ENCODE measurements at regions not wholly inside any gene's neighbourhood (a gene's known extent, or its start where the extent isn't known, plus 50 kb on each side); places are given as distances from the start of the nearest gene placed in this dataset.

DNA sequence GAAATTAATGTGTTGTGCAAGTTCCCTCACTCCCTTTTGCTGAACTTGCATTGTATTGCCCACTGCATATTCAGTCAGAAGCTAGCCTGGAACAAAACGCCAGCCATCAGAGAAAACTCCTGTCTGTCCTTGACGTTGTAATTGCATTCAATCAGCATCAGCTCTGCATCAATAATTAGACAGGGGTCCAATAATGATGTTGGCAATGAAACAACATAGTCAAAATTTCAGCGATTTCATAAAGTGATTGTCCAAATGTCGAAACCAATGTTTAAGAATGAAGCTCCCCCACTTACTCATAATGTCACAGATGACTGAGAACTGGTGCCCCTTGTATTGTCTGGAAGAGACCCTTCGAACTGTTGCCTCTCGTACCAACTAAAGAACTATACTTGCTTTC, 504.2 kb upstream of the TENM3 start:
- H3K4me3 ChIP-seq (ENCODE audit: low read depth, low read length): no peak overlapping the region
- DNase-seq (ENCODE audit: low read depth): no peak

DNA sequence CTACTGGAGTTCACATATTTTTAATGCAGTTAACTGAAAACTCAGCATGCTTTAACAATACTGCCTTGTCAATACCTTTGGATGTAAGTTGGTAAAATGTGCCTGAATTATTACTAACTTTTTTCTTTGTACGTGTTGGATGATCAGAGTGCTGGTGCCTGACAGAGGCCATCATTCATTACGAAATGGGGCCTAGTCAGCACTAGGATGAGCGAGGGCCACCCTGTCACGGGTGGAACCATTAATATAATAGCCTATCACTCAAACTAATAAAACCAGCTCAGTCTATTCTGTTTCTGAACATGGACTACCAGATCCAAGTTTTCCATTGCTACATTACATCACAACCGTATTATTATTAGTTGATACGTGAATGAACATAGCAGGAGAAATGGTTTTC, 501.7 kb upstream of the TENM3 start:
- DNase-seq (ENCODE audit: low read depth): no peak
- no peak overlapping the region for H3K4me3 ChIP-seq (ENCODE audit: low read depth, low read length)

DNA sequence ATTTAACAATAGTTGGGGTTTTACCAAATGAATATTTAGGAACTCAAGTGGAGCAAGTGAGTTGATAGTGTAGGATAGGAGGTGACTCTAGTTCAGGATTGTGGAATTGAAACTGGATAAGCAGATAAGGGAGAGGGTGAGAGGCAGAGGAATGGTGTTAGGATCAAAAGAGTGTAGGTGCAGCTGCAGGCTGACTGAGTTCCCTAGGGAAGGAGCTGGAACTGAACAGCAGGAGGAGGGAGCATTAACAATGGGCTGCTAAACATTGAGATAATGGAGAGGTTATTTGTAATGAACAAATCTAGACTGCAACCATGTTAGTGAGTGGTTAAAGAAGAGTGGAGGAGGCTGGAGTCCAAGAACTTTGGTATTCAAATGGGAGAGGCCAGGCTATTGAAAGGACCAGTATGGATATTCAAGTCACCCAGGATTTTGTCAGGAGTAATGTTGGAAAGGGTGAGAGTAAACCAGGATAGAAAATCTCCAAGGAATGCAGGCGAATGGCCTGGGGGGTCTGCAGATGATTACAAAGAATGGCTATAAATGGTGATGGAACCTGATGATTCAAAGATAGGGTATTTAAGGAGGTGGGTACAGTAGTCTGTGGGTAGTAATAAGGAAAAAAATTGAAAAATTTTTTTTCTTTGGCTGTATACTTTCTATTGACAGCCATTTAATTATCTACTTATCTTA, 497.1 kb upstream of the TENM3 start:
- H3K4me3 ChIP-seq (ENCODE audit: low read depth, low read length): no peak overlapping the region
- no peak for DNase-seq (ENCODE audit: low read depth)

DNA sequence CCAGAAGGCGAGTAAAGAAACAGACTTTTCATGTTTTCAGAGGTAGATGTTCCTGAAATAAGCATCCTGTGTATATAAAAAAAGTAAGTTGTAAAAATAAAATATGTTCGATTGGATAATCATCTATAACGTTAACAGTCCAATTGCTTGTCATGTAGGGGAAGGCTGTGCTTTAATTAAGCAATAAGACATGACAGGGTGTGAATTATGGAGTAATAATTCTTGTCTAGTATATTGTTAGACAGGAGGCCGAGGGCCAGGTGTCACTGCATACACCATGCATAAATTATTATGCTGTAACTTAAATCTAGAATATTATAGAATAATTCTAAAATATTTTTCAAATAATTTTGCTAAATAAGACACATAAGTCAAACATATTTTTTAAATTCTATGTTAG, 494.6 kb upstream of the TENM3 start:
- H3K4me3 ChIP-seq (ENCODE audit: low read depth, low read length): no peak overlapping the region
- DNase-seq (ENCODE audit: low read depth): no peak

DNA sequence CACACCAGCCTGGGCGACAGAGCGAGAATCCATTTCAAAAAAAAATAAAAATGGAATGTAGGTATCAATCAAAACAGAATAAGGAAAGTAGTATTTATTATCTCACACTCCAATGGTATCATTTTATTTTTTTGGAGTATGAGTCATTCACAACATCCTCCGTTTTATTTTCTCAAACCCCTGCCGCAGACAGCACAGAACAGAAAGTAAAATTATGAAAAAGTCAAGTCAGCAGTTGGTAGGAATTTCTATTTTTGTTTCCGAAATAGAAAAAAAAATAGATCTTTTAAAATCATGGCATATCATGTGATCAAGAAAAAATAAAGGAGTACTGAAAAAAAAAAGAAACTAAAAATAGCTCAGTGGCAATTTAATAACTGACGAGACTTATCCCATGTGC, 490.7 kb upstream of the TENM3 start:
- no peak overlapping the region for H3K4me3 ChIP-seq (ENCODE audit: low read depth, low read length)
- no peak for DNase-seq (ENCODE audit: low read depth)

DNA sequence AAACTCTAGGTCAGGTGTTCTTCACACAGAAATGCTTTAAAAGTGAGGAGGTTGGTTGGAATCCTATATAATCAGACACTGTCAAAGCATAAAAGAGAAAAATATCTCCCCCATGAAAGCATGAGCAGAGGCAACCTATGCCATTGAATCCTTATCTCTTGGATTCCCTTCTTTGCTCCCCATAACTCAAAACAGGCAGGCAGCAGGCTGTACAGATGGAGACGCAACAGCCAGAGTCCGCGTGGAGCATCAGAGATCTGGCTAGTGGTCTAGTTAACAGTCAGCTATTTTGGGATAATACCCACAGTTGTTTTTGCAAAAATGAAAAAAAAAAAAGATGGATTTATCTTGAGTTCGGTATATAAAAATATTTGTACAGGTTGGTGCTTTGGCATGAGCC, 490.0 kb upstream of the TENM3 start:
- no peak overlapping the region for H3K4me3 ChIP-seq (ENCODE audit: low read depth, low read length)
- DNase-seq (ENCODE audit: low read depth): no peak

DNA sequence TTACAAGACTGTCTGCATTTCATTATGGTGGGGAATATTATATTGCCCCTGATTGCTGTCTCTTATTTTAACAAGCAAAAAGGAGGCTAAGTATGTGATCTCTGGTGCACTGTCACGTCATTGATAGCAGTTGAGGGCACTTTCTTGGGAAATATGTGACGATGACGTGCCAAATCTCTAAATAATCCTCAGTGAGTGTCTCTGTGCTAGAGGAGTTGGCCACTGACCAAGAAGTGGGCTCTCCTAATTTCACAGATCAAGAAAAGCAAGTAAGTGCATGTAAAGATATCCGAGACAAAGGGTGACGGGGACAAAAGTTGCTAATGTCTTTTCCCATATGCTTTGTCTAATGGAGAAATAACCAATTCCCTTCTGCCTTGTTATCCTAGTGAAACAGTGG, 487.4 kb upstream of the TENM3 start:
- no peak overlapping the region for H3K4me3 ChIP-seq (ENCODE audit: low read depth, low read length)
- no peak for DNase-seq (ENCODE audit: low read depth)

DNA sequence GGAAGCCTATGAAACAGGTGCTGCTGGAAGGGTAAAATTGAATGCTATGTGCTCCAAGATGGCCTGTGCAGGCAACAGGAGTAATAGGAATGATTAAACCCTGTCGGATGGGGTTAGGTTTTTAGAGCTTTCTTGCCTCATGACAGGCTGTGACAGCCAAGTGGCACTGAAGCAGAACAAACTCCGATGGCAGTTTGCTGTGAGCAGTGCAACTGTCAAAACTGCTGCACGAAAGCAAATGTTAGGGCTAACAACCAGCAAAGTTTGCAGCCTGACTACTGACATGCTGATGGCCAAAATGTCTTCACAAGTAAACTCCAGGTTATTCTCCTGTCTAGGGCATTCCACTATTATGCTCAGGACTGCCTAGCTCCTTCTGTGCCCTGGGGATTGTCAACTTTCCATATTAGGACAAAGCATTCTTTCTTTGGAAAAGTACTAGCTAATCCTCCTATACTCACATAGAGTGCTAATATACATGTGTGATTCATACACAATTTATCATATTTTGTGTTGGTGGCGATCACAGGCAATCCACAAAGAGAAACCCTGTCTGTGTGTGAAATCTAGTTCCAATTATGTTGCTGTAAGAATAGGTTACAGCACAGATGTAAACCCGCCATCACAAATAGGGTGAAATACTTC, 486.6 kb upstream of the TENM3 start:
- no peak overlapping the region for H3K4me3 ChIP-seq (ENCODE audit: low read depth, low read length)
- DNase-seq (ENCODE audit: low read depth): no peak

DNA sequence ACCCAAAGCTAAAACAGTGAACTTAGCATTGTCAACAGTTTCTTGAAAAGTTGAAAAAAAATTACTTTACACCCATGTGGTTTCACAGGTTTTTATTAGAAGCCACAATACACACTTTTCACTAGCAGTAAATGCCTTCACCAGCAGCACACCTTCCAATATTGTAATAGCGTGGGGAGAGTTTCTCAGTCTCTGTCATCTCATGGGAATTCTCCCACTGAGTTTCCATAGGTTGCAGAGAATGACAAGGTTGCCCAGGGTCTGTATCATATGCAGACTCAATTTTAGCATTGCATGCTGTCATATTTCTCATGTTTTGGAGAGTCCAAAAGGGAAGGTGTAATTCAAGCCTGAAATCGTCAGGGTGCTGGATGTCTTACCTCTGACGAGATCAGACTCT, 486.1 kb upstream of the TENM3 start:
- DNase-seq (ENCODE audit: low read depth): no peak
- no peak overlapping the region for H3K4me3 ChIP-seq (ENCODE audit: low read depth, low read length)

DNA sequence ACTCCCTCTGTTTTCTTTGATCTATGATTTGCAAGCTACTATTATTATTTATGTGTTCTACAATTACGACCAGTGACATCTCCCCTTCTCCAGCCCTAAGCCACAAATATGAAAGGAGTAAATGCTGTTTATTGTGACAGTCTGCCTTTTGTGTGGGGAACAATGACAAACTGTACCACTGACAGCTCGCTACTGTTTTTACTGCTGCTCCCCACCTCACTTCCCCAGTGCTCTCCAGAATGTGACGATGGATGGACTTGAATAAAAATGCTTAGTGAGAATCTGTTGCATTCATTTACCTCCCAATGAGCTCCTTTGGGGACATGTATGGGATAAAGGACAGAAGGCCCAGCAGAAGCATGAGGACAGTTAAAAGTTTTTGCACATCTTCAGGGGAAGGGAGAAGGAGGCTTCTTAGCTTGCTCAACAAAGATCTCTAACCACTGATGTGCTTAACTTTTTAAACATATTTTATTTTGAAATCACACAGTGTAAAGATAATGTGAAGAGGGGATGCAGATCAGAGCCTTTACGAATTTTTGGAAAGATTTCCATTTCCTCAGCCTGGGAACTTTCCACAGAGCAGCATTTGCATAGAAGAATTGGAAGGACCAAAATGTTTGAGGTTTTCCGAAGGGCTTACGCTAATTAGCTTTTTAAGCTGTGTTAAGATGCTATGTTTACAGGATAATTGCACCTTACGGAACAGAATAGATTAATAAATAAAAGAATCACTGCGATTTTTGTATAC, 485.1 kb upstream of the TENM3 start:
- no peak overlapping the region for H3K4me3 ChIP-seq (ENCODE audit: low read depth, low read length)

DNA sequence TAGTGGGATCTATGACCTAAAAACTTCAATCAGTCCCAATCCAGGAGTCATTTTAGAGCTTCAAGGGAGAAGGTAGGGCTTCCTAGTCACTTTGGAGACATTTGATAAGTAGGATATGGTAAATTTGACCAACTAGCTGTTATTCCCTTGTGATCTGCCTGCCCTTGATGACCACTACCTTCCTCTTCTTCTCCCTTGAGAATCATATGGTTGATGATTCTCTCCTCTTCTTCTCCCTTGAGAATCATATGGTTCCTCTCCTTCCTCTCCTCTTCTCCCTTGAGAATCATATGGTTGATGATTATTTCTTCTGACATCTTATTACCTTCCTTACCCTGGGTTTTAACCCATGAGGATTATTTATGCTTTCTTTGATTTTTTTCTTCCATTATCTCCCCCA, 482.6 kb upstream of the TENM3 start:
- DNase-seq (ENCODE audit: low read depth): no peak

More for the DNA sequence above, 485.1 kb upstream of the TENM3 start:
- DNase-seq (ENCODE audit: low read depth): no peak

DNA sequence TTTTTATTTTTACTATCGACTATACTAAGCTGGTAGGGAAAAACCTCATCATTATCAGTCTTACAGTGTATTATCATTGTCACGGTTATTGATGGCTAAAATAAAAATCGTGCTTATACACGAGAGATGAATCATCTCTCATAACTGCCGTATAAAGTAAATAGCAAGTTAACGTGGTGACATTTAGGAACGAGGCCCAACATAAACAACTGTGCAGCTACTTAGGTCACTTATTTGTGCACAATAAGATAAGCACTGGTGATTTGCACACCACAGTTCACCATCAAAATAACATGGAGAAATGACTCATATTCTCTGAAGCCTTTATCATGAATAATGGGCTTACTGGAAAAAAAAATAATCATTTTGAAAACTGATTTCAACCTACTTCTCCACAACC, 482.0 kb upstream of the TENM3 start:
- peak; percentile 15 for DNase-seq (ENCODE audit: low read depth)
- H3K4me3 ChIP-seq (ENCODE audit: low read depth, low read length): no peak overlapping the region

More for the DNA sequence above, 482.6 kb upstream of the TENM3 start:
- H3K4me3 ChIP-seq (ENCODE audit: low read depth, low read length): no peak overlapping the region

DNA sequence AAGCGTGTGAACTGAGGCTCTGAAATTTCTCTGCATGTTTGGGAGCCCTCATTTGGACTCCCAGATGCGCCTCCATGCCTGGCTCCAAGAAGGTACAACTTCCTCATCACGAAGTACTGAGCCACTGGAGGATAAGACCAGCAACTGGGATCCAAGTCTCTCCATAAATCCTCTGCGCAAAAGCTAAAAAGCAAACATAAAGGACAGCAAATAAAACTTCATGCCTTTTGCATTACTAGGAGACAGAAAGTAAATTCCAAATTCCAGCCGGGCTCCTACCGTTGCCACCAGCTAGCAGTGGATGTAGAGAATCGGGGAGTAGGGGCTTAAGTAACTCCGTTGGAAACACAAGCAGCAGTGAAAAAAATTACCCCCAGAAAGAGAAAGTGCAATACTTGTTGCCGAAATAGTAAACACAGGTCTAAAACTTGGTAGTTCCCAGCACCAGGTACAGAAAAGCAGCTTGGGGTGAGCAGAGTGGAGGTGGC, 477.1 kb upstream of the TENM3 start:
- peak overlapping the region; percentile 2 for H3K4me3 ChIP-seq (ENCODE audit: low read depth, low read length)

DNA sequence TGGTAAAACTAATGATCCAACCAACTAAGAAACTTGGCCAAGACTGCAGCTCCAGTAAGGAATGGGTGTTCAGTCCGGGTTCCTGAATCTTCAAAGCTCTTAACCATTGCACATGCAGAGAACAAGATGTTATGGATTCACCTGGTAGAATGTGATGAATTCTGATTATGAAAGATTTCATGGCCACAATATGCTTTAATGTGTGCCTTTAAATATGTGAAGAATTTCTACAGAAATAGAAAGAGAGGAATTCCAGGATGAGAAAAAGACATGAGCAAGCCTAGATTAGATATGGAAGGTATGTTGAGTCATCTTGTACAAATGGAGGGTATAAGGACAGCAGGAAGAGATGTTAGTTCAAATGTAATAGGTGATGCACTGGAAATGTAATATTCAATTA, 472.2 kb upstream of the TENM3 start:
- no peak overlapping the region for H3K4me3 ChIP-seq (ENCODE audit: low read depth, low read length)
- no peak for DNase-seq (ENCODE audit: low read depth)

More for the DNA sequence above, 477.1 kb upstream of the TENM3 start:
- no peak for DNase-seq (ENCODE audit: low read depth)

DNA sequence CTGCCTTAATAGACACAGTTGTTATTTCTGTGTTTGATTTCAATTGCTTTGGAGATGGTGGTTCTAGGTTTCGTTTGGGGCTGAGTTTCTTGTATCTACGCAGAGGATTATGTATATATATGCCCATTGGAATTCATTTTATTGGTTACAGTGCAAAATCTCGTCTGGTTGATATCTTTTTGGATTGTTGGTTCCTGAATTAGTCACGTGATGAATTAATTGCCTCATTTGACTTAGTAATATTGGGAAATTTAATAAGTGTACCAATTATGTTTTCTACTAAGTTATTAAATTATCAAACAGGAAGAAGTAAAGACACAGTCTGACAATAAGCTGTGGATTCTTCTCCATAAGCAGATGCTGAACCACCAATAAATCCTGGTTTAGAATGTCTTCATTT, 467.9 kb upstream of the TENM3 start:
- no peak for DNase-seq (ENCODE audit: low read depth)
- no peak overlapping the region for H3K4me3 ChIP-seq (ENCODE audit: low read depth, low read length)

DNA sequence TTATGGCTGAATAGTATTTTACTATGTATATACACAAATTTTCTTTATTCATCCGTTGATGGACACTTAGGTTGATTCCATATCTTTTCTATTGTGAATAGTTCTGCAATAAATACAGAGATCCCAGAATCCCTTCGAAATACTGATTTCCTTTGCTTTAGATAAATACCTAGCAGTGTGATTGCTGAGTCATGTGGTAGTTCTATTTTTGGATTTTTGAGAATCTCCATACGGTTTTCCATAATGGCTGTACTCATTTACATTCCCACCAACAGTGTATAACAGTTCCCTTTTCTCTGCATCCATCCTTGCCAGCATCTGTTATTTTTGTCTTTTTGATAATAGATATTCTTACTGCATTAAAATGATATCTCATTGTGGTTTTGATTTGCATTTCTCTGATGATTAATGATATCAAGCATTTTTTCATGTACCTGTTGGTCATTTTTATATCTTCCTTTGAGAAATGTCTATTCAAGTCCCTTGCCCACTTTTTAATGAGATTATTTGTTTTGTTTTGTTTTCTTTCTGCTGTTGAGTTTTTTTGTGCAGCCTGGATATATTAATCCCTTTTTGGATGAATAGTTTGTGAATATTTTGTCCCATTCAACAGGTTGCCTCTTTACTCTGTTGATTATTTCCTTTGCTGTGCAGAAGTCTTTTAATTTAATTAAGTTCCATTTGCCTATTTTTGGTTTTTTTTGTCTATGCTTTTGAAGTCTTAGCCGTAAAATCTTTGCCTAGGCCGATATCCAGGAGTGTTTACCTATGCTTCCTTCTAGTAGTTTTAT, 466.7 kb upstream of the TENM3 start:
- H3K4me3 ChIP-seq (ENCODE audit: low read depth, low read length): no peak overlapping the region
- DNase-seq (ENCODE audit: low read depth): no peak

DNA sequence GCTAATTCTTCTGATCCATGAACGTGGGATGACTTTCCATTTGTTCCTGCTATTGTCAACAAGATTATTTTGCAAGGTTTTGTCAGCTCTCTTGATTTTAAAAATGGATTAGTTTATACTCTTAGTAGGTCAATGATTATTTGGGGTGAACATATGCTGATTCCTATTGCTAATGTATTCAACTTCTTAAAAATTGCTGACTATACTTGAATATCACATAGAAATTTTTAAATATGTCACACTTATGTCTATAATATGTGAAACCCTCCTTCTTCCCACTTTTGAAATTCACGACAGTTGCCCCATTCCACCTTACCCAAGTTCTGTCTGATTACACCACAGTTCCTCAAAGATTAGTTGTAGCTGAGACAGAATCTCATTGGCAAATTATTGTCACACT, 465.7 kb upstream of the TENM3 start:
- no peak overlapping the region for H3K4me3 ChIP-seq (ENCODE audit: low read depth, low read length)
- DNase-seq (ENCODE audit: low read depth): no peak

DNA sequence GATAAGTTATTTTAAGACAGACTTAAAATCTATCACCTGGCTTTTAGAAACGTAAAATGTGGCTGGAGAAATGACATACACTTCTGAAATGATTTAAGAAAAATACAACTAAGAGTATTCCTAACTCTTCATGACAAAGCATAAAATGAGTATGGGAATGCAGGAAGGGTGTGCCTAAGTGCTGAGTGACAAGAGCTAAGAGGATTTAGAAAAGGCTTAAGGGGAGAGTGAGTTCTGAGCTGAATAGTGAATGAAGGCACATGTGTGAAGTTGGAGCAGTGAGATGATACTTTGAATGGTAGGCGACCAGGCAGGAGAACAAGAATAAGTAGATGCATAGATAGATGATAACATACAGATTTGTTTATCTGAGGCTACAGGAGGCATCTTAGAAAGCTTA, 458.3 kb upstream of the TENM3 start:
- no peak for DNase-seq (ENCODE audit: low read depth)
- H3K4me3 ChIP-seq (ENCODE audit: low read depth, low read length): no peak overlapping the region

DNA sequence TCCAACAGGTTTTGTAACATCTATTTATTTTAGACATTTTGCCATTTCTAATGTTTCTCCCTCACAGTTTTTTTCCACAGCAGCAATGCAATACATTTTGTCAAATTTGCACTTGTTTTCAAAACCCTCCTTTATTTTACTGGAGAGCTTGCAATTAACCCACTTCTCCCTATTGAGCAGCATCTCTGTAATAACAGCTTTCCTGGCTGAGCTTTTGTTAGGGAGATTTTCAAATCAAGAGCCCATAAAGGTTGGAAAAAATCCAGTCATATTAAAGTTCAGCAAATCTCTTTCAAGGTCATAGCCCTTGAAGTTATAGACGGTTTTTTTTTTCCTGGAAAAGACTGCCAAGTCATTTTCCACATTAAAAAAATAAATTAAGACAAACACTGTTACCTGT, 450.6 kb upstream of the TENM3 start:
- H3K4me3 ChIP-seq (ENCODE audit: low read depth, low read length): no peak overlapping the region

DNA sequence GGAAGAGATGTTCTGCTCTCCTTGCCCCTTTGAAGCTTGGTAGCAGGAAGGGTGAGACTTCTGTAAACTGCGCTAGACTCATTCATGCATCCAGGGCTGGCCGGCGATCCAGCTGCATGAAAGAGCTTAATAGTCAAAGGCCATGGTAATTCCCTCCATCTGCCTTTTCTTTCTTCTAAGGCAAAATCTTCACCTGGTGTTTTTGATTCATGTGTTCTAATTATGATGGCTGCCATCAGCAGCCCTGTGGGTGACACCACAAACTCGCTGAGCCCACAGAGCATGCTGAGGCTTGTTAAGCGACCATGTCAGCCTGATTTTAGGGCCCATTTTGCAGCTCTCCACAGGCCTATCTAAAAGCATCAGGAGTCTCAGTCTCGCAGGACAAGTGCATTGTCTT, 450.1 kb upstream of the TENM3 start:
- no peak for DNase-seq (ENCODE audit: low read depth)

More for the DNA sequence above, 450.6 kb upstream of the TENM3 start:
- DNase-seq (ENCODE audit: low read depth): no peak

More for the DNA sequence above, 450.1 kb upstream of the TENM3 start:
- no peak overlapping the region for H3K4me3 ChIP-seq (ENCODE audit: low read depth, low read length)

Data from skeletal muscle cell (primary cell).